T-helper 17 cell (primary cell): ENCODE measurements at regions not wholly inside any gene's neighbourhood (a gene's known extent, or its start where the extent isn't known, plus 50 kb on each side); places are given as distances from the start of the nearest gene placed in this dataset.
"Not testable (repeated sequence)": the region's sequence is repeated elsewhere in the genome, so short reads cannot be mapped to it uniquely, and the experiment has no call there.

Experiments used
- ATAC-seq: fragments of 150-1000 bp; cut with Tn5 transposase; 2 replicates; pipeline ENCODE4 v1.10.0; 2021; ENCODE audit warnings: mild to moderate bottlenecking, moderate library complexity
- DNase-seq, 3 donors: peaks; one replicate each; pipeline versions ENCODE4 v3.0.0 to v3.0.0-alpha.2; 2020 to 2021
- H3K9me3 ChIP-seq: one replicate; pipeline ENCODE4 v1.7.0; 2013; ENCODE audit warnings: low read length, mild to moderate bottlenecking; ENCODE audit not compliant: control insufficient read depth, poor library complexity, severe bottlenecking
- H3K27ac Mint-ChIP-seq: one replicate; pipeline ENCODE4 v1.8.0; 2022; ENCODE audit warnings: mild to moderate bottlenecking, moderate library complexity, mixed read lengths
- H3K27me3 Mint-ChIP-seq: one replicate; pipeline ENCODE4 v1.8.0; 2022; ENCODE audit warnings: mixed read lengths
- H3K36me3 Mint-ChIP-seq: one replicate; pipeline ENCODE4 v1.8.0; 2022; ENCODE audit warnings: low read depth, mixed read lengths
- H3K4me1 Mint-ChIP-seq: one replicate; pipeline ENCODE4 v1.8.0; 2022; ENCODE audit warnings: mild to moderate bottlenecking, mixed read lengths
- H3K4me3 Mint-ChIP-seq: one replicate; pipeline ENCODE4 v1.8.0; 2022; ENCODE audit warnings: mild to moderate bottlenecking, moderate library complexity, mixed read lengths

GRCh38 chr9:27817747-27818146 is 244.5 kb upstream of the C9orf72 start:
- Mint-ChIP-seq H3K4me3 (no peak overlapping the region), H3K4me1 (no peaks in the 10 kb centered on the region), H3K27me3 (no peaks in the 10 kb centered on the region), H3K27ac (no peak overlapping the region), H3K36me3 (no peaks in the 10 kb centered on the region)
- no peaks in the 10 kb centered on the region for H3K9me3 ChIP-seq
- ATAC-seq = no peak
- DNase-seq = no peak

- H3K4me3 Mint-ChIP-seq = no peak overlapping the region
- H3K36me3 Mint-ChIP-seq = no peaks in the 10 kb centered on the region
- no peaks in the 10 kb centered on the region for H3K27me3 Mint-ChIP-seq
- no peaks in the 10 kb centered on the region for H3K4me1 Mint-ChIP-seq
- H3K9me3 ChIP-seq = no peaks in the 10 kb centered on the region
- no peak for ATAC-seq
- H3K27ac Mint-ChIP-seq = no peak overlapping the region
- no peak for DNase-seq
Measured at GRCh38 chr9:27818348-27818747, 245.1 kb upstream of the C9orf72 start.

GRCh38 chr9:27828908-27829307 is 255.6 kb upstream of the C9orf72 start:
- DNase-seq = no peak
- Mint-ChIP-seq H3K27me3 (no peaks in the 10 kb centered on the region), H3K4me3 (no peak overlapping the region), H3K27ac (no peak overlapping the region), H3K4me1 (no peaks in the 10 kb centered on the region), H3K36me3 (no peaks in the 10 kb centered on the region)
- H3K9me3 ChIP-seq = no peaks in the 10 kb centered on the region
- ATAC-seq = no peak

- DNase-seq (no peak), ATAC-seq (no peak)
- no peak overlapping the region for H3K27ac Mint-ChIP-seq
- no peaks in the 10 kb centered on the region for H3K36me3 Mint-ChIP-seq
- no peak overlapping the region for H3K4me3 Mint-ChIP-seq
- no peaks in the 10 kb centered on the region for H3K4me1 Mint-ChIP-seq
- H3K9me3 ChIP-seq = no peaks in the 10 kb centered on the region
- no peaks in the 10 kb centered on the region for H3K27me3 Mint-ChIP-seq
Measured at GRCh38 chr9:27829621-27830020, 256.3 kb upstream of the C9orf72 start.

GRCh38 chr9:27832108-27832507 is 258.8 kb upstream of the C9orf72 start:
- not testable (repeated sequence) for H3K27ac Mint-ChIP-seq, H3K36me3 Mint-ChIP-seq, H3K4me3 Mint-ChIP-seq, H3K9me3 ChIP-seq, ATAC-seq, DNase-seq, H3K4me1 Mint-ChIP-seq, H3K27me3 Mint-ChIP-seq

- Mint-ChIP-seq H3K27ac (no peak overlapping the region), H3K27me3 (no peaks in the 10 kb centered on the region), H3K4me3 (no peak overlapping the region), H3K36me3 (no peaks in the 10 kb centered on the region), H3K4me1 (no peaks in the 10 kb centered on the region)
- DNase-seq (no peak), ATAC-seq (no peak)
- no peaks in the 10 kb centered on the region for H3K9me3 ChIP-seq
Measured at GRCh38 chr9:27835286-27835685, 262.0 kb upstream of the C9orf72 start.

- H3K36me3 Mint-ChIP-seq = no peaks in the 10 kb centered on the region
- no peak for ATAC-seq
- H3K9me3 ChIP-seq = no peaks in the 10 kb centered on the region
- H3K4me1 Mint-ChIP-seq = no peaks in the 10 kb centered on the region
- H3K4me3 Mint-ChIP-seq = no peak overlapping the region
- no peaks in the 10 kb centered on the region for H3K27me3 Mint-ChIP-seq
- no peak for DNase-seq
- no peak overlapping the region for H3K27ac Mint-ChIP-seq
Measured at GRCh38 chr9:27835746-27836145, 262.5 kb upstream of the C9orf72 start.

GRCh38 chr9:27836661-27837401 is 263.6 kb upstream of the C9orf72 start:
- Mint-ChIP-seq H3K4me3 (no peak overlapping the region), H3K36me3 (no peaks in the 10 kb centered on the region), H3K27me3 (no peaks in the 10 kb centered on the region), H3K27ac (no peak overlapping the region), H3K4me1 (no peaks in the 10 kb centered on the region)
- ATAC-seq = no peak
- DNase-seq = no peak
- H3K9me3 ChIP-seq = no peaks in the 10 kb centered on the region

GRCh38 chr9:27838876-27839275 is 265.6 kb upstream of the C9orf72 start:
- no peak overlapping the region for H3K4me3 Mint-ChIP-seq

GRCh38 chr9:27839767-27840166 is 266.5 kb upstream of the C9orf72 start:
- H3K4me1 Mint-ChIP-seq, H3K27me3 Mint-ChIP-seq, H3K27ac Mint-ChIP-seq, H3K36me3 Mint-ChIP-seq, ATAC-seq, H3K9me3 ChIP-seq, H3K4me3 Mint-ChIP-seq, DNase-seq: not testable (repeated sequence)

More at GRCh38 chr9:27838876-27839275, 265.6 kb upstream of the C9orf72 start:
- no peaks in the 10 kb centered on the region for H3K4me1 Mint-ChIP-seq
- ATAC-seq (no peak), DNase-seq (no peak)
- H3K27me3 Mint-ChIP-seq = no peaks in the 10 kb centered on the region
- H3K27ac Mint-ChIP-seq = no peak overlapping the region
- no peaks in the 10 kb centered on the region for H3K9me3 ChIP-seq
- no peaks in the 10 kb centered on the region for H3K36me3 Mint-ChIP-seq

- Mint-ChIP-seq H3K4me1 (no peaks in the 10 kb centered on the region), H3K27ac (no peak overlapping the region), H3K4me3 (no peak overlapping the region), H3K36me3 (no peaks in the 10 kb centered on the region), H3K27me3 (no peaks in the 10 kb centered on the region)
- ATAC-seq (no peak), DNase-seq (no peak)
- no peaks in the 10 kb centered on the region for H3K9me3 ChIP-seq
Measured at GRCh38 chr9:27844797-27845196, 271.5 kb upstream of the C9orf72 start.

GRCh38 chr9:27847380-27847779 is 274.1 kb upstream of the C9orf72 start:
- no peak for ATAC-seq
- Mint-ChIP-seq H3K4me3 (no peak overlapping the region), H3K4me1 (no peaks in the 10 kb centered on the region), H3K27ac (no peak overlapping the region), H3K36me3 (no peaks in the 10 kb centered on the region), H3K27me3 (no peaks in the 10 kb centered on the region)
- DNase-seq = no peak
- no peaks in the 10 kb centered on the region for H3K9me3 ChIP-seq

- Mint-ChIP-seq H3K27me3 (no peaks in the 10 kb centered on the region), H3K27ac (no peak overlapping the region), H3K36me3 (no peaks in the 10 kb centered on the region), H3K4me3 (no peak overlapping the region), H3K4me1 (no peaks in the 10 kb centered on the region)
- ATAC-seq = no peak
- H3K9me3 ChIP-seq = no peaks in the 10 kb centered on the region
- no peak for DNase-seq
Measured at GRCh38 chr9:27847818-27848217, 274.5 kb upstream of the C9orf72 start.

- H3K27me3 Mint-ChIP-seq = no peaks in the 10 kb centered on the region
- H3K9me3 ChIP-seq = no peaks in the 10 kb centered on the region
- H3K36me3 Mint-ChIP-seq = no peaks in the 10 kb centered on the region
- DNase-seq (no peak), ATAC-seq (no peak)
- no peak overlapping the region for H3K4me3 Mint-ChIP-seq
- H3K4me1 Mint-ChIP-seq = no peaks in the 10 kb centered on the region
- no peak overlapping the region for H3K27ac Mint-ChIP-seq
Measured at GRCh38 chr9:27848315-27848714, 275.0 kb upstream of the C9orf72 start.
